ENCODE measurements at regions not wholly inside any gene's neighbourhood (a gene's known extent, or its start where the extent isn't known, plus 50 kb on each side); places are given as distances from the start of the nearest gene placed in this dataset.

DNA sequence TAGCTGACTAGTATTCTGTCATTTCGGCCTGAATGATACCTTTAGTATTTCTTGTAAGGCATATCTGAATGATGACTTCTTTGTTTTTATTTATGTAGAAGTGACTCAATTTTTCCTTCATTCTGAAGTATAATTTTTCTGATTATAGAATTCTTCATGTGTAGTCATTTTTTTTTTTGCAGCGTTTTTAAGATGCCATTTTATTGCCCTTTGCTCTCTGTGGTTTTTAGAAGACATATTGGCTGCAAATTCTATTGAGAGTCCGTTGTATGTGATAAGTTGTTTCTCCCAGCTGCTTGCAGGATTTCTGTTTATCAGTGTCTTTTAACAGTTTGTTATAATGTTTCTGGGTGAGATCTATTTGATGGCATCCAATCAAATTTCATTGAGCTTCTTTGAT is 1224.8 kb downstream of the JRKL start:
- no peak for TF ChIP-seq POLR2A (IDR thresholded peaks at IDR 0.05; ENCODE audit: low read depth, low read length)
- TF ChIP-seq FOS (IDR thresholded peaks at IDR 0.05; ENCODE audit: low read depth, low read length) = no peak
- TF ChIP-seq, protein P1, sequence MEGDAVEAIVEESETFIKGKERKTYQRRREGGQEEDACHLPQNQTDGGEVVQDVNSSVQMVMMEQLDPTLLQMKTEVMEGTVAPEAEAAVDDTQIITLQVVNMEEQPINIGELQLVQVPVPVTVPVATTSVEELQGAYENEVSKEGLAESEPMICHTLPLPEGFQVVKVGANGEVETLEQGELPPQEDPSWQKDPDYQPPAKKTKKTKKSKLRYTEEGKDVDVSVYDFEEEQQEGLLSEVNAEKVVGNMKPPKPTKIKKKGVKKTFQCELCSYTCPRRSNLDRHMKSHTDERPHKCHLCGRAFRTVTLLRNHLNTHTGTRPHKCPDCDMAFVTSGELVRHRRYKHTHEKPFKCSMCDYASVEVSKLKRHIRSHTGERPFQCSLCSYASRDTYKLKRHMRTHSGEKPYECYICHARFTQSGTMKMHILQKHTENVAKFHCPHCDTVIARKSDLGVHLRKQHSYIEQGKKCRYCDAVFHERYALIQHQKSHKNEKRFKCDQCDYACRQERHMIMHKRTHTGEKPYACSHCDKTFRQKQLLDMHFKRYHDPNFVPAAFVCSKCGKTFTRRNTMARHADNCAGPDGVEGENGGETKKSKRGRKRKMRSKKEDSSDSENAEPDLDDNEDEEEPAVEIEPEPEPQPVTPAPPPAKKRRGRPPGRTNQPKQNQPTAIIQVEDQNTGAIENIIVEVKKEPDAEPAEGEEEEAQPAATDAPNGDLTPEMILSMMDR (conservative IDR thresholded peaks at IDR 0.05; ENCODE audit: low read depth, low read length) = no peak
- TF ChIP-seq SMC3 (IDR thresholded peaks at IDR 0.05; ENCODE audit: low read depth, low read length) = no peak
- TF ChIP-seq CHD1 (IDR thresholded peaks at IDR 0.05; ENCODE audit: low read depth, low read length) = no peak
- TF ChIP-seq, protein P2, sequence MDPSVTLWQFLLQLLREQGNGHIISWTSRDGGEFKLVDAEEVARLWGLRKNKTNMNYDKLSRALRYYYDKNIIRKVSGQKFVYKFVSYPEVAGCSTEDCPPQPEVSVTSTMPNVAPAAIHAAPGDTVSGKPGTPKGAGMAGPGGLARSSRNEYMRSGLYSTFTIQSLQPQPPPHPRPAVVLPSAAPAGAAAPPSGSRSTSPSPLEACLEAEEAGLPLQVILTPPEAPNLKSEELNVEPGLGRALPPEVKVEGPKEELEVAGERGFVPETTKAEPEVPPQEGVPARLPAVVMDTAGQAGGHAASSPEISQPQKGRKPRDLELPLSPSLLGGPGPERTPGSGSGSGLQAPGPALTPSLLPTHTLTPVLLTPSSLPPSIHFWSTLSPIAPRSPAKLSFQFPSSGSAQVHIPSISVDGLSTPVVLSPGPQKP (IDR thresholded peaks at IDR 0.05; ENCODE audit: borderline replicate concordance, low read depth, low read length) = no peak
- TF ChIP-seq CEBPB (IDR thresholded peaks at IDR 0.05; ENCODE audit: low read depth, low read length) = no peak
- TF ChIP-seq MXI1 (IDR thresholded peaks at IDR 0.05; ENCODE audit: borderline replicate concordance, low read depth, low read length) = no peak

Data from IMR-90 (cell line).